Neural cell (in vitro differentiated cells): ENCODE measurements at regions not wholly inside any gene's neighbourhood (a gene's known extent, or its start where the extent isn't known, plus 50 kb on each side); places are given as distances from the start of the nearest gene placed in this dataset.

Experiments used
- EP300 ChIP-seq: fragments of 450-650 bp; conservative IDR thresholded peaks from 2 replicates; pipeline ENCODE4 v1.6.1; 2014; ENCODE audit warnings: antibody characterized with exemption, mild to moderate bottlenecking, moderate library complexity; ENCODE audit not compliant: poor library complexity, severe bottlenecking
- EZH2 ChIP-seq: fragments of 200-600, 300-800 bp; shearing (Covaris generic), sonication (generic); IDR thresholded peaks from 2 replicates; pipeline ENCODE4 v1.6.1; 2014; ENCODE audit warnings: antibody characterized with exemption, low read length, borderline replicate concordance, mild to moderate bottlenecking; ENCODE audit not compliant: insufficient read depth, poor library complexity, severe bottlenecking
- MXI1 ChIP-seq: fragments of 450-650 bp; conservative IDR thresholded peaks from 2 replicates; pipeline ENCODE4 v1.6.1; 2014; ENCODE audit warnings: antibody characterized with exemption, mild to moderate bottlenecking; ENCODE audit not compliant: poor library complexity, severe bottlenecking
- RAD21 ChIP-seq: fragments of 450-650 bp; conservative IDR thresholded peaks from 2 replicates; pipeline ENCODE4 v1.6.1; 2014; ENCODE audit warnings: antibody characterized with exemption, mild to moderate bottlenecking, moderate library complexity
- SMC3 ChIP-seq: fragments of 450-650 bp; conservative IDR thresholded peaks from 2 replicates; pipeline ENCODE4 v1.6.1; 2014; ENCODE audit warnings: antibody characterized with exemption, mild to moderate bottlenecking, moderate library complexity; ENCODE audit not compliant: poor library complexity
- TF ChIP-seq, protein P1 (sequence below): fragments of 450-650 bp; IDR thresholded peaks from 2 replicates; pipeline ENCODE4 v1.5.1; 2014; ENCODE audit warnings: antibody characterized with exemption, mild to moderate bottlenecking, moderate library complexity; ENCODE audit not compliant: poor library complexity, severe bottlenecking
- TF ChIP-seq, protein P2 (sequence below): IDR thresholded peaks from 2 replicates; pipeline ENCODE4 v1.6.1; 2012; ENCODE audit warnings: borderline replicate concordance

DNA sequence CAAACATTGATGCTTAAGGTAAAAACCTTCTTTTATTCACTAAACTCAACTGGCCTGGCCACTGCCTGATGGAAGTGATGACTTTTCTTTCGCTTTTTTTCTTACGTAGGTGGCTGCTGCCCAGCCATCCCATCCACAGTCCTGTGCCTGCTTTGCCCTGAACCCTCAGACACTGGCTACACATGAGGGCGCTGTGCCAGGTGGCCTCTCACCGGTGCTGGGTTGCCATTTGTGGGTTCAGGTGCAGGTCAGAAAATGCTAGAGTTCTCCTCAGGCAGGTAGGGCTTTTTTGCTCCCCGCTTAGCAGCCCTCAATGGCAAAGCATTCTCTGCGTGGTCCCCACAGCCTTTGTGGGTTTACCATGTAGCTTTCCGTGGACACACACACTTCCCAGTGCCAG is 88.3 kb upstream of the PRR23E start:
- TF ChIP-seq, protein P1, sequence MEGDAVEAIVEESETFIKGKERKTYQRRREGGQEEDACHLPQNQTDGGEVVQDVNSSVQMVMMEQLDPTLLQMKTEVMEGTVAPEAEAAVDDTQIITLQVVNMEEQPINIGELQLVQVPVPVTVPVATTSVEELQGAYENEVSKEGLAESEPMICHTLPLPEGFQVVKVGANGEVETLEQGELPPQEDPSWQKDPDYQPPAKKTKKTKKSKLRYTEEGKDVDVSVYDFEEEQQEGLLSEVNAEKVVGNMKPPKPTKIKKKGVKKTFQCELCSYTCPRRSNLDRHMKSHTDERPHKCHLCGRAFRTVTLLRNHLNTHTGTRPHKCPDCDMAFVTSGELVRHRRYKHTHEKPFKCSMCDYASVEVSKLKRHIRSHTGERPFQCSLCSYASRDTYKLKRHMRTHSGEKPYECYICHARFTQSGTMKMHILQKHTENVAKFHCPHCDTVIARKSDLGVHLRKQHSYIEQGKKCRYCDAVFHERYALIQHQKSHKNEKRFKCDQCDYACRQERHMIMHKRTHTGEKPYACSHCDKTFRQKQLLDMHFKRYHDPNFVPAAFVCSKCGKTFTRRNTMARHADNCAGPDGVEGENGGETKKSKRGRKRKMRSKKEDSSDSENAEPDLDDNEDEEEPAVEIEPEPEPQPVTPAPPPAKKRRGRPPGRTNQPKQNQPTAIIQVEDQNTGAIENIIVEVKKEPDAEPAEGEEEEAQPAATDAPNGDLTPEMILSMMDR, result no peak
- no peak for TF ChIP-seq RAD21
- TF ChIP-seq EP300, result no peak
- TF ChIP-seq, protein P2, sequence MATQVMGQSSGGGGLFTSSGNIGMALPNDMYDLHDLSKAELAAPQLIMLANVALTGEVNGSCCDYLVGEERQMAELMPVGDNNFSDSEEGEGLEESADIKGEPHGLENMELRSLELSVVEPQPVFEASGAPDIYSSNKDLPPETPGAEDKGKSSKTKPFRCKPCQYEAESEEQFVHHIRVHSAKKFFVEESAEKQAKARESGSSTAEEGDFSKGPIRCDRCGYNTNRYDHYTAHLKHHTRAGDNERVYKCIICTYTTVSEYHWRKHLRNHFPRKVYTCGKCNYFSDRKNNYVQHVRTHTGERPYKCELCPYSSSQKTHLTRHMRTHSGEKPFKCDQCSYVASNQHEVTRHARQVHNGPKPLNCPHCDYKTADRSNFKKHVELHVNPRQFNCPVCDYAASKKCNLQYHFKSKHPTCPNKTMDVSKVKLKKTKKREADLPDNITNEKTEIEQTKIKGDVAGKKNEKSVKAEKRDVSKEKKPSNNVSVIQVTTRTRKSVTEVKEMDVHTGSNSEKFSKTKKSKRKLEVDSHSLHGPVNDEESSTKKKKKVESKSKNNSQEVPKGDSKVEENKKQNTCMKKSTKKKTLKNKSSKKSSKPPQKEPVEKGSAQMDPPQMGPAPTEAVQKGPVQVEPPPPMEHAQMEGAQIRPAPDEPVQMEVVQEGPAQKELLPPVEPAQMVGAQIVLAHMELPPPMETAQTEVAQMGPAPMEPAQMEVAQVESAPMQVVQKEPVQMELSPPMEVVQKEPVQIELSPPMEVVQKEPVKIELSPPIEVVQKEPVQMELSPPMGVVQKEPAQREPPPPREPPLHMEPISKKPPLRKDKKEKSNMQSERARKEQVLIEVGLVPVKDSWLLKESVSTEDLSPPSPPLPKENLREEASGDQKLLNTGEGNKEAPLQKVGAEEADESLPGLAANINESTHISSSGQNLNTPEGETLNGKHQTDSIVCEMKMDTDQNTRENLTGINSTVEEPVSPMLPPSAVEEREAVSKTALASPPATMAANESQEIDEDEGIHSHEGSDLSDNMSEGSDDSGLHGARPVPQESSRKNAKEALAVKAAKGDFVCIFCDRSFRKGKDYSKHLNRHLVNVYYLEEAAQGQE, result no peak
- no peak for TF ChIP-seq EZH2
- TF ChIP-seq MXI1, result no peak
- no peak for TF ChIP-seq SMC3
